GM10266 (cell line): ENCODE measurements at regions not wholly inside any gene's neighbourhood (a gene's known extent, or its start where the extent isn't known, plus 50 kb on each side); places are given as distances from the start of the nearest gene placed in this dataset.
A peak's percentile ranks its signal among the peaks of the same experiment; 100 is the strongest.

Experiments used
- DNase-seq: peaks from one replicate; pipeline ENCODE4 v3.0.0; 2012; ENCODE audit errors: extremely low spot score
- CTCF ChIP-seq: IDR thresholded peaks from 2 replicates; pipeline ENCODE4 v1.5.1; 2012; ENCODE audit warnings: mild to moderate bottlenecking, low read depth; ENCODE audit not compliant: control insufficient read depth, insufficient read depth; ENCODE audit errors: missing control alignments

- no peak for TF ChIP-seq CTCF
Measured at GRCh38 chr12:91327131-91327530, 144.5 kb upstream of the DCN start.

GRCh38 chr12:91326058-91327027 is 143.7 kb upstream of the DCN start:
- peak; percentile 58 for TF ChIP-seq CTCF
- DNase-seq = peak; percentile 18

More at GRCh38 chr12:91327131-91327530, 144.5 kb upstream of the DCN start:
- DNase-seq = no peak

- no peak for TF ChIP-seq CTCF
- DNase-seq = no peak
Measured at GRCh38 chr12:91320999-91321398, 138.4 kb upstream of the DCN start.

- TF ChIP-seq CTCF = no peak
- DNase-seq = no peak
Measured at GRCh38 chr12:91319071-91319760, 136.6 kb upstream of the DCN start.

- DNase-seq = no peak
Measured at GRCh38 chr12:91317306-91317705, 134.7 kb upstream of the DCN start.

GRCh38 chr12:91316907-91317269 is 134.3 kb upstream of the DCN start:
- no peak for DNase-seq
- no peak for TF ChIP-seq CTCF

More at GRCh38 chr12:91317306-91317705, 134.7 kb upstream of the DCN start:
- TF ChIP-seq CTCF = no peak
